HG02884 (cell line): ENCODE measurements at regions not wholly inside any gene's neighbourhood (a gene's known extent, or its start where the extent isn't known, plus 50 kb on each side); places are given as distances from the start of the nearest gene placed in this dataset.
"Not testable (repeated sequence)": the region's sequence is repeated elsewhere in the genome, so short reads cannot be mapped to it uniquely, and the experiment has no call there.

ENCODE experiments used
- ATAC-seq: cut with Tn5 transposase; IDR thresholded peaks from one replicate; pipeline ENCODE4 v1.9.1; 2021; ENCODE audit warnings: mild to moderate bottlenecking, moderate library complexity; ENCODE audit not compliant: unreplicated experiment

GRCh38 chr4:34950926-34951325 is 1293.4 kb downstream of the ARAP2 start:
- ATAC-seq: no peak

- ATAC-seq: no peak
Measured at GRCh38 chr4:34953145-34953799, 1291.0 kb downstream of the ARAP2 start.

GRCh38 chr4:34964613-34965012 is 1279.7 kb downstream of the ARAP2 start:
- no peak for ATAC-seq

- ATAC-seq: no peak
Measured at GRCh38 chr4:34972189-34972588, 1272.1 kb downstream of the ARAP2 start.

GRCh38 chr4:34973650-34974312 is 1270.5 kb downstream of the ARAP2 start:
- ATAC-seq: no peak

- no peak for ATAC-seq
Measured at GRCh38 chr4:34974313-34974680, 1270.0 kb downstream of the ARAP2 start.

GRCh38 chr4:35021222-35021621 is 1223.1 kb downstream of the ARAP2 start:
- ATAC-seq: not testable (repeated sequence)

GRCh38 chr4:35025152-35025834 is 1219.0 kb downstream of the ARAP2 start:
- ATAC-seq: no peak

- no peak for ATAC-seq
Measured at GRCh38 chr4:35038079-35038805, 1206.1 kb downstream of the ARAP2 start.

- ATAC-seq: no peak
Measured at GRCh38 chr4:35038845-35039244, 1205.5 kb downstream of the ARAP2 start.

GRCh38 chr4:35052546-35052945 is 1191.8 kb downstream of the ARAP2 start:
- no peak for ATAC-seq

GRCh38 chr4:35063031-35063570 is 1181.2 kb downstream of the ARAP2 start:
- ATAC-seq: no peak

GRCh38 chr4:35066406-35066805 is 1177.9 kb downstream of the ARAP2 start:
- ATAC-seq: no peak

- ATAC-seq: no peak
Measured at GRCh38 chr4:35080799-35081198, 1163.5 kb downstream of the ARAP2 start.

- ATAC-seq: no peak
Measured at GRCh38 chr4:35087218-35087617, 1157.1 kb downstream of the ARAP2 start.

- ATAC-seq: no peak
Measured at GRCh38 chr4:35100932-35101331, 1143.4 kb downstream of the ARAP2 start.

GRCh38 chr4:35102066-35102465 is 1142.2 kb downstream of the ARAP2 start:
- no peak for ATAC-seq

- no peak for ATAC-seq
Measured at GRCh38 chr4:35105486-35105885, 1138.8 kb downstream of the ARAP2 start.

- ATAC-seq: no peak
Measured at GRCh38 chr4:35106091-35106734, 1138.1 kb downstream of the ARAP2 start.

- no peak for ATAC-seq
Measured at GRCh38 chr4:35124106-35124505, 1120.2 kb downstream of the ARAP2 start.
